HEK293T (cell line): ENCODE measurements at regions not wholly inside any gene's neighbourhood (a gene's known extent, or its start where the extent isn't known, plus 50 kb on each side); places are given as distances from the start of the nearest gene placed in this dataset.

ENCODE experiments used
- BHLHE40 ChIP-seq: fragments of 450-650 bp; IDR thresholded peaks from 2 replicates; pipeline ENCODE4 v1.6.1; 2016; ENCODE audit warnings: mild to moderate bottlenecking, moderate library complexity, borderline replicate concordance
- CTBP1 ChIP-seq: fragments of 450-650 bp; IDR thresholded peaks from 2 replicates; pipeline ENCODE4 v1.6.1; 2016; ENCODE audit warnings: borderline replicate concordance
- ELF4 ChIP-seq: fragments of 450-650 bp; IDR thresholded peaks from 2 replicates; pipeline ENCODE4 v1.6.1; 2017; ENCODE audit warnings: antibody characterized with exemption
- FOXA1 ChIP-seq: fragments of 450-650 bp; IDR thresholded peaks from 2 replicates; pipeline ENCODE4 v1.6.1; 2016; ENCODE audit warnings: mild to moderate bottlenecking
- FOXK2 ChIP-seq: fragments of 450-650 bp; IDR thresholded peaks from 2 replicates; pipeline ENCODE4 v1.6.1; 2016; ENCODE audit warnings: mild to moderate bottlenecking
- FOXM1 ChIP-seq: fragments of 450-650 bp; IDR thresholded peaks from 2 replicates; pipeline ENCODE4 v1.6.1; 2017; ENCODE audit warnings: mild to moderate bottlenecking, borderline replicate concordance
- HDGF ChIP-seq: fragments of 450-650 bp; IDR thresholded peaks from 2 replicates; pipeline ENCODE4 v1.6.1; 2017; ENCODE audit warnings: antibody characterized with exemption, borderline replicate concordance
- L3MBTL2 ChIP-seq: fragments of 450-650 bp; conservative IDR thresholded peaks from 2 replicates; pipeline ENCODE4 v1.6.1; 2016; ENCODE audit warnings: mild to moderate bottlenecking
- LEF1 ChIP-seq: fragments of 450-650 bp; IDR thresholded peaks from 2 replicates; pipeline ENCODE4 v1.6.1; 2017; ENCODE audit warnings: mild to moderate bottlenecking, borderline replicate concordance
- PKNOX1 ChIP-seq: fragments of 450-650 bp; IDR thresholded peaks from 2 replicates; pipeline ENCODE4 v1.6.1; 2016
- SP1 ChIP-seq: fragments of 450-650 bp; IDR thresholded peaks from 2 replicates; pipeline ENCODE4 v1.6.1; 2017
- TARDBP ChIP-seq: fragments of 450-650 bp; IDR thresholded peaks from 2 replicates; pipeline ENCODE4 v1.6.1; 2016
- ZNF384 ChIP-seq: fragments of 450-650 bp; IDR thresholded peaks from 2 replicates; pipeline ENCODE4 v1.6.1; 2016

GRCh38 chr12:126684703-126685102 lies 1582.3 kb upstream of the TMEM132C start:
- TF ChIP-seq LEF1, result no peak
- TF ChIP-seq SP1, result no peak
- TF ChIP-seq ELF4, result no peak
- no peak for TF ChIP-seq TARDBP
- TF ChIP-seq BHLHE40, result no peak
- TF ChIP-seq CTBP1, result no peak
- TF ChIP-seq PKNOX1, result no peak
- TF ChIP-seq ZNF384, result no peak
- TF ChIP-seq FOXK2, result no peak
- no peak for TF ChIP-seq HDGF
- no peak for TF ChIP-seq FOXA1
- no peak for TF ChIP-seq L3MBTL2
- TF ChIP-seq FOXM1, result no peak
